Upper lobe of left lung (tissue), 4 donors: ENCODE measurements at regions not wholly inside any gene's neighbourhood (a gene's known extent, or its start where the extent isn't known, plus 50 kb on each side); places are given as distances from the start of the nearest gene placed in this dataset.

Source experiments
- CTCF ChIP-seq, 6 experiments: fragments of 450-650 bp in 4 of 6; fragments of 200-600 bp in 2 of 6; sonication (generic) in 2 of 6; IDR thresholded peaks; one replicate each; pipeline ENCODE4 v1.5.1; 2016 to 2019; ENCODE audit warnings: antibody characterized with exemption in 6 of 6
- POLR2AphosphoS5 ChIP-seq, 2 donors: sonication (generic); formaldehyde crosslinking; IDR thresholded peaks; one replicate each; pipeline ENCODE4 v1.5.1; 2017; ENCODE audit warnings: antibody characterized with exemption in 2 of 2

- TF ChIP-seq CTCF (IDR thresholded peaks at IDR 0.05): no peak
- no peak for TF ChIP-seq POLR2AphosphoS5 (IDR thresholded peaks at IDR 0.05)
These were observed 255.1 kb downstream of the NPHP4 start for GRCh38 chr1:5737081-5737480.
